ENCODE measurements at regions not wholly inside any gene's neighbourhood (a gene's known extent, or its start where the extent isn't known, plus 50 kb on each side); places are given as distances from the start of the nearest gene placed in this dataset.

- DNase-seq = peak; percentile 34
Measured at GRCh38 chr3:22893644-22894325, 309.3 kb upstream of the UBE2E2 start.

GRCh38 chr3:22894865-22895264 lies 308.3 kb upstream of the UBE2E2 start:
- DNase-seq = no peak

- DNase-seq = no peak
Measured at GRCh38 chr3:22895671-22896070, 307.5 kb upstream of the UBE2E2 start.

- no peak for DNase-seq
Measured at GRCh38 chr3:22898558-22898957, 304.6 kb upstream of the UBE2E2 start.

- no peak for DNase-seq
Measured at GRCh38 chr3:22899441-22899840, 303.7 kb upstream of the UBE2E2 start.

GRCh38 chr3:22900296-22900695 lies 302.8 kb upstream of the UBE2E2 start:
- no peak for DNase-seq

- no peak for DNase-seq
Measured at GRCh38 chr3:22901684-22902083, 301.4 kb upstream of the UBE2E2 start.

GRCh38 chr3:22907161-22907780 lies 295.9 kb upstream of the UBE2E2 start:
- DNase-seq = no peak

- DNase-seq = no peak
Measured at GRCh38 chr3:22907796-22908195, 295.3 kb upstream of the UBE2E2 start.

- DNase-seq = no peak
Measured at GRCh38 chr3:22908989-22909507, 294.1 kb upstream of the UBE2E2 start.

- no peak for DNase-seq
Measured at GRCh38 chr3:22916933-22917332, 286.2 kb upstream of the UBE2E2 start.

- DNase-seq = no peak
Measured at GRCh38 chr3:22920006-22920405, 283.1 kb upstream of the UBE2E2 start.

- DNase-seq = no peak
Measured at GRCh38 chr3:22922317-22922716, 280.8 kb upstream of the UBE2E2 start.

- DNase-seq = no peak
Measured at GRCh38 chr3:22923711-22924110, 279.4 kb upstream of the UBE2E2 start.

GRCh38 chr3:22928216-22929110 lies 274.7 kb upstream of the UBE2E2 start:
- peak; percentile 45 for DNase-seq

GRCh38 chr3:22933051-22933840 lies 269.9 kb upstream of the UBE2E2 start:
- DNase-seq = no peak

- no peak for DNase-seq
Measured at GRCh38 chr3:22933841-22934116, 269.3 kb upstream of the UBE2E2 start.

GRCh38 chr3:22935040-22935439 lies 268.1 kb upstream of the UBE2E2 start:
- no peak for DNase-seq

- DNase-seq = no peak
Measured at GRCh38 chr3:22937536-22937935, 265.6 kb upstream of the UBE2E2 start.

- no peak for DNase-seq
Measured at GRCh38 chr3:22938739-22939138, 264.4 kb upstream of the UBE2E2 start.

GRCh38 chr3:22939349-22939748 lies 263.8 kb upstream of the UBE2E2 start:
- DNase-seq = no peak

- no peak for DNase-seq
Measured at GRCh38 chr3:22940285-22940684, 262.8 kb upstream of the UBE2E2 start.
